Stimulated activated CD8-positive, alpha-beta memory T cell treated with anti-CD3 and anti-CD28 coated beads, Interleukin-4, amount 100 ng/mL, for 1 hour (primary cell): ENCODE measurements at regions not wholly inside any gene's neighbourhood (a gene's known extent, or its start where the extent isn't known, plus 50 kb on each side); places are given as distances from the start of the nearest gene placed in this dataset.

Source experiments
- DNase-seq, 2 donors: peaks; one replicate each; pipeline ENCODE4 v3.0.0-alpha.2; 2020; ENCODE audit warnings: low read depth in 2 of 2, low spot score in 1 of 2

- DNase-seq: no peak
Observed at GRCh38 chr11:87437133-87437843, 399.6 kb downstream of the TMEM135 start.

GRCh38 chr11:87432022-87432421 lies 394.3 kb downstream of the TMEM135 start:
- DNase-seq: no peak

GRCh38 chr11:87431392-87431791 lies 393.7 kb downstream of the TMEM135 start:
- no peak for DNase-seq

GRCh38 chr11:87430821-87431220 lies 393.1 kb downstream of the TMEM135 start:
- DNase-seq: no peak

- no peak for DNase-seq
Observed at GRCh38 chr11:87429996-87430395, 392.3 kb downstream of the TMEM135 start.

GRCh38 chr11:87428266-87428665 lies 390.5 kb downstream of the TMEM135 start:
- DNase-seq: no peak

- no peak for DNase-seq
Observed at GRCh38 chr11:87425943-87426342, 388.2 kb downstream of the TMEM135 start.

- DNase-seq: no peak
Observed at GRCh38 chr11:87425391-87425790, 387.7 kb downstream of the TMEM135 start.

- DNase-seq: no peak
Observed at GRCh38 chr11:87423161-87423560, 385.4 kb downstream of the TMEM135 start.

- no peak for DNase-seq
Observed at GRCh38 chr11:87422566-87422965, 384.8 kb downstream of the TMEM135 start.

GRCh38 chr11:87421422-87421821 lies 383.7 kb downstream of the TMEM135 start:
- DNase-seq: no peak

- no peak for DNase-seq
Observed at GRCh38 chr11:87417951-87418350, 380.2 kb downstream of the TMEM135 start.

- no peak for DNase-seq
Observed at GRCh38 chr11:87405843-87406242, 368.1 kb downstream of the TMEM135 start.

- DNase-seq: no peak
Observed at GRCh38 chr11:87405356-87405755, 367.6 kb downstream of the TMEM135 start.

GRCh38 chr11:87401653-87402052 lies 363.9 kb downstream of the TMEM135 start:
- DNase-seq: no peak

GRCh38 chr11:87399341-87399740 lies 361.6 kb downstream of the TMEM135 start:
- DNase-seq: no peak

GRCh38 chr11:87398931-87399330 lies 361.2 kb downstream of the TMEM135 start:
- DNase-seq: no peak

- DNase-seq: no peak
Observed at GRCh38 chr11:87397011-87397865, 359.5 kb downstream of the TMEM135 start.

GRCh38 chr11:87394924-87395323 lies 357.2 kb downstream of the TMEM135 start:
- no peak for DNase-seq

- DNase-seq: no peak
Observed at GRCh38 chr11:87392665-87393064, 354.9 kb downstream of the TMEM135 start.

- DNase-seq: no peak
Observed at GRCh38 chr11:87391496-87391895, 353.8 kb downstream of the TMEM135 start.

- DNase-seq: no peak
Observed at GRCh38 chr11:87384078-87384729, 346.5 kb downstream of the TMEM135 start.
